Right lobe of liver (tissue), 6 donors: ENCODE measurements at regions not wholly inside any gene's neighbourhood (a gene's known extent, or its start where the extent isn't known, plus 50 kb on each side); places are given as distances from the start of the nearest gene placed in this dataset.

ENCODE experiments used
- ATAC-seq, 4 donors: fragments of 200-7000 bp; cut with Tn5 transposase; one replicate each; pipeline ENCODE4 v1.9.1; 2020; ENCODE audit warnings: mild to moderate bottlenecking in 4 of 4, moderate library complexity in 4 of 4
- DNase-seq, 3 donors: peaks; one replicate each; pipeline ENCODE4 v3.0.0-alpha.2; 2020
- H3K27ac ChIP-seq, 3 donors: fragments of 200-600 bp; one replicate each; pipeline ENCODE4 v1.8.0; 2022
- H3K27me3 ChIP-seq, 2 donors: fragments of 200-600 bp; one replicate each; pipeline ENCODE4 v1.8.0; 2022
- H3K36me3 ChIP-seq, 4 donors: fragments of 200-600 bp; sonication (generic) in 1 of 4; one replicate each; pipeline versions ENCODE4 v1.5.1 to v1.8.0; 2017 to 2022; ENCODE audit warnings: control low read depth in 1 of 4
- H3K4me1 ChIP-seq, 4 donors: fragments of 200-600 bp; sonication (generic) in 1 of 4; one replicate each; pipeline versions ENCODE4 v1.5.1 to v1.8.0; 2017 to 2022; ENCODE audit warnings: control low read depth in 1 of 4
- H3K4me3 ChIP-seq, 3 donors: fragments of 200-600 bp; one replicate each; pipeline ENCODE4 v1.8.0; 2022
- H3K9me3 ChIP-seq, 4 donors: fragments of 200-600 bp; sonication (generic) in 1 of 4; one replicate each; pipeline versions ENCODE4 v1.5.1 to v1.8.0; 2017 to 2022; ENCODE audit warnings: control low read depth in 1 of 4
- CTCF ChIP-seq, 4 donors: fragments of 200-600 bp in 3 of 4; fragments of 450-650 bp in 1 of 4; IDR thresholded peaks; one replicate each; pipeline versions ENCODE4 v1.5.1 to v1.8.0; 2016 to 2022; ENCODE audit warnings: antibody characterized with exemption in 4 of 4, mild to moderate bottlenecking in 2 of 4
- POLR2A ChIP-seq: fragments of 450-650 bp; IDR thresholded peaks from one replicate; pipeline ENCODE4 v1.6.1; 2017; ENCODE audit warnings: antibody characterized with exemption, mild to moderate bottlenecking
- WGBS: methylation state at CpG from one replicate; pipeline ENCODE4 v1.1.6; 2018; ENCODE audit warnings: low coverage, low lambda C conversion rate; ENCODE audit not compliant: insufficient coverage; ENCODE audit errors: missing lambda C conversion rate; 5-methylcytosine and 5-hydroxymethylcytosine counted together
- intact Hi-C, 2 donors: fragments of 100-400 bp; cut with DNase I; formaldehyde crosslinking; loops; one replicate each; pipeline versions ENCODE4 v1.11.2 to v1.14.1; 2022
- donor health status: DM: no; HTN: yes; CAD: no.
- donor health status: DM: no; HTN: no; CAD: no.
- donor health status: DM: no; HTN: no; CAD: no.
- donor health status: DM: no; HTN: yes; CAD: no.
- donor health status: DM: no; HTN: yes; CAD: no.

GRCh38 chr3:193808317-193808716 lies 215.3 kb downstream of the OPA1 start:
- 71% methylated on average over 5 of the region's 8 CpGs for WGBS
- Histone ChIP-seq H3K4me3 (no peak overlapping the region), H3K27ac (no peak overlapping the region), H3K4me1 (no peaks in the 10 kb centered on the region), H3K27me3 (no peaks in the 10 kb centered on the region), H3K9me3 (no peaks in the 10 kb centered on the region), H3K36me3 (no peaks in the 10 kb centered on the region)
- intact Hi-C loops, result no loop called here
- DNase-seq (no peak), ATAC-seq (no peak)
- TF ChIP-seq CTCF (IDR thresholded peaks at IDR 0.05), result no peak
- TF ChIP-seq POLR2A, result no peak

- H3K36me3 ChIP-seq, result no peaks in the 10 kb centered on the region
- intact Hi-C loops, result no loop called here
- ATAC-seq (no peak), DNase-seq (no peak)
- no peaks in the 10 kb centered on the region for H3K4me1 ChIP-seq
- no peak overlapping the region for H3K4me3 ChIP-seq
- 89% methylated on average over 1 of the region's 2 CpGs for WGBS
- H3K27ac ChIP-seq, result no peak overlapping the region
- no peaks in the 10 kb centered on the region for H3K27me3 ChIP-seq
- no peak for TF ChIP-seq CTCF (IDR thresholded peaks at IDR 0.05)
- no peak for TF ChIP-seq POLR2A
- H3K9me3 ChIP-seq, result no peaks in the 10 kb centered on the region
Observed at GRCh38 chr3:193809106-193809505, 216.1 kb downstream of the OPA1 start.

- no peak for DNase-seq
- 100% methylated on average over 1 of the region's 5 CpGs for WGBS
- Histone ChIP-seq H3K36me3 (no peaks in the 10 kb centered on the region), H3K4me1 (peaks cover 0 to 3% (median 0%) of the 10 kb centered on the region in 4 donors), H3K4me3 (no peak overlapping the region), H3K27me3 (no peaks in the 10 kb centered on the region), H3K27ac (no peak overlapping the region), H3K9me3 (no peaks in the 10 kb centered on the region)
- no peak for ATAC-seq
- intact Hi-C loops, result no loop called here
- TF ChIP-seq CTCF (IDR thresholded peaks at IDR 0.05) (no peak), POLR2A (no peak)
Observed at GRCh38 chr3:193812078-193812725, 219.2 kb downstream of the OPA1 start.

GRCh38 chr3:193812791-193813500 lies 219.9 kb downstream of the OPA1 start:
- no peak for ATAC-seq
- Histone ChIP-seq H3K4me1 (peaks cover 0 to 3% (median 0%) of the 10 kb centered on the region in 4 donors), H3K36me3 (no peaks in the 10 kb centered on the region), H3K27me3 (no peaks in the 10 kb centered on the region), H3K27ac (no peak overlapping the region), H3K4me3 (no peak overlapping the region), H3K9me3 (no peaks in the 10 kb centered on the region)
- intact Hi-C loops, result no loop called here
- 54% methylated on average over 5 of the region's 7 CpGs for WGBS
- no peak for DNase-seq
- TF ChIP-seq CTCF (IDR thresholded peaks at IDR 0.05), result no peak
